NCI-H2029 treated with DMSO at 0.1 percent for 48 hours (cell line): ENCODE measurements at regions not wholly inside any gene's neighbourhood (a gene's known extent, or its start where the extent isn't known, plus 50 kb on each side); places are given as distances from the start of the nearest gene placed in this dataset.
A peak's percentile ranks its signal among the peaks of the same experiment; 100 is the strongest.

Experiments used
- DNase-seq: peaks from one replicate; lab custom pipeline; 2025; lab: John Stamatoyannopoulos, UW

DNA sequence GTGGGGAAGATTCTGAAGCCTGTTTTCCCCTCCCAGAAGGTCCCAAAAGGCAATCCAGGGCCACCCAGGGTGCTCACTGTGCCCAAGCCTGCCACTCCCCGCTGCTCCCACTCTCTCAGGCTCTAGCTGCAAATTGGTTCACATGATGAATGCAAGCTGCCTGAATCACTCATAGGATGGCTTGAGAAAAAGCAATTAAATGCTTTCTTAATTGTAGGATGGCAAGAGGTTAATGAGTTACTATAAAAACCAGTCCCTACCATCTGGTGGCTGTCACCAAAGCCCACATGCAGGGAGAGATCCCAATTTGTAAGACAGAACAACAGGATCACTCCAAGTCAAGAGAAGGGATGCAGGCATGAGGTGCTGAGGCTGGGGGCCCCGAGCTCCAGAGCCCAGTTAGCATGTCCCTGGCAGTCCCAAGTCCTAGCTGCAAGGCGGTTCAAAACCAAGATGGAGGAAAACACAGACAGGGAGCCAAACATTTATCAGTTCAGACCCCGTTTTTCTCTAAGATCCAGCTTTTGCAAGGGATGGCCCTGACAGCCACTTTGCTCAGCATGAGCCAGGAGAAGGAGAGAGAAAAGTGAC lies 207.1 kb downstream of the UACA start:
- no peak for DNase-seq

DNA sequence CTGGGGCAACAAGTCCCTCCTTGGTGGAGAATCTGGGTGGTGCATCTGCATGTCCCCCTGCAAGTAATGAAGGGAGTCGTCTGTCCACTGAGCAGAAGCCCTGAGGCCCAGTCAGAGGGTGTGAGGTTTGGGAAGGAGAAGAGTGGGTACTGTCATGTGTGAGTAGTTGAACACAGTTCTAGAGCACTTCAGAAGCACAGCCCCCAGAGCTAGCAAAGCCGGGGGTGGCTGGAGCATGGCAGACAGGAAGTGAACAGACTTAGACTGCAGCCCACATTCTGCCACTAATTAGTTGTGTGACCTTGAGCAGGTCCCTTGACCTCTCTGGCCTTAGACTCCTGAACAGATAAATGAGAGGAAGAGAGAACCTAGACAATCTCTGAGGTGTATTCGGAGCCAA lies 207.6 kb downstream of the UACA start:
- DNase-seq: no peak

DNA sequence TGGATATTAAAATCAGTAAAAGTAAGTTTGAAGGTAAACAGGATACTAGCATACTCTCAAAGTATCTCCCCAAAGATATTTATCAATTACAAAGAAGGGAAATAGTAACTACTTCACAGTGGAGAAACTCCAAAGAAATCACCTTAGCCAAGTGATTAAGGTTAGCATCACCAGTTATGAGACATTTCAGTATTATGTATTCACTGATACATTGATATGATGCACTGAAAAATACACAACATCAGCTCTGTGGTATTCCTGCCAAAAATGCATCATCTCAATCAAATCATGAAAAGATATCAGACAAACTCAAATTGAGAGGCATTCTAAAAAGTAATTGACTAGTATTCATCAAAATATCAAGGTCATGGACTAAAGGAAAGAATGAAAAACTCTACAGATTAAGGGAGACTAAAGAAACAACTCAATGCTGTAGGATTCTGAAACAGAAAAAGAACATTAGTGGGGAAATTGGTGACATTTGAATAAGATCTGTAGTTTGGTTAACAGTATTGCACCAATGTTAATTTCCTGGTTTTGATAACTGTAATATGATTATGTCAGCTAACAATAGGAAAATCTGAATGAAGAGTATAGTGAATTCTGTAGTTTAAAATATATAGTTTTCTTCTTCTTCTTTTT lies 215.4 kb downstream of the UACA start:
- no peak for DNase-seq

DNA sequence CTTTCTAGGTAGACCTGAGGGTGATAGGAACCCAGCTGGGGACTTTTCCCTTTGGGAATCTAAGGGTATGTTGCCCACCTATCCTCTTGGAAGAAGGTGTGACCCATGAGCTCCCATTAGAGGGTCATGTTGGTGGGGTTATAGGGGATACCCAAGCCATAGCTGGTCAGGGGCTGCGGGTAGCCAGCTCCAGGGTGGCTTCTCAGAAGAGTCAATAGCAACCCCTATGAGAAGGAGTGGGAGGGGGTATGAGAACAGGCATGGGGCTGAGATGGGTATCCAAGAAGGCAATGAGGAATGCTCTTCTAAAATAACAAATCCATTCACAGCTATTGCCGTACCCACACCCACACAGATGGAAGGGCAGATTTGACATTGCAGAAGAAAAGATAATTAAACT lies 217.8 kb downstream of the UACA start:
- no peak for DNase-seq

DNA sequence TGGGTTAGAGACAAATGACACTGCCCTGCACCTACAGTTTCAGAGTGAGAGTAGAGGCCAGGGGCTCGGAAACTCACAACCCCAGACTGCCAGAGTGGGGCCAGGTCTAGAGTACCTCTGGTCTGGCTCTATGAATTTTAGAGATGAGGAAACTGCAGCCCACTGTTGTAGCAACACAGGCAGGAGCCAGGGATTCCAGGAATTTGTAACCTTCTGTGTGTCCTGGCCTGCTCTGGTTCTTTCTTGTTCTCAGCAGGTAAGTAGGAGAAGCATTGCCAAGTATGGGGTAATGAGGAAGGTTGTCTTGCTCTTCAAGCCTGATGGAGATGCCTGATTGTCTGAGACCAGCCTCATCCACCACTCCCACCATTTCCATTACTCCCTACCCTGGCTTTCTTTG lies 221.8 kb downstream of the UACA start:
- DNase-seq: no peak

DNA sequence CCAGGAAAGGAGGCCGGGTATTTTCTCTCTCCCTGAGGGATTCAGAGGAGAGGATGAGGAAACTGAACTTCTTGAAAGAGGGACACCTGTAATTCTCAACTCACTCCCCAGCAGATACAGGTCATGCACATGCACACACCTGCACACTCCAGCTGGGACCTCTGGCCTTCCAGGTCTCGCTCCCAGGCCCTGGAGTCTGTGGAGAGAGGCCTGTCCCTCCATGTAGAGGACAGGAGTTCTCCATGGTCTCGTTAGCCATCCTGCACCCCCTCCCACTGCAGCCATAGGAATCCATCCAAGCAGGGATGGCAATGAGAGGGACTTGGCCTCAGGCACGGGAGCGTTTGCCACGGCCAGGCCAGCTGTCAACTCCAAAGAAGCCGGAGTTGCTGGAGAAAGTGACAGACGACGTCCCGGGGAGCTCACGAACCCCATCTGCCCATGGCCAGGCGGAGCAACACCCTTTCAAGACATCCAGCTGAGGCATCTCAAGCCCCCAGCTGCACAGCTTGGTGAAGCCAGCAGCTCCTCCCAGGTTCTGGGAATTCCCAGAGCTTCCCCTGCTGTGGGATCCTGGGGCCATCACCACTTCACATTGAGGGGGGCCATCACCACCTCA lies 223.3 kb downstream of the UACA start:
- no peak for DNase-seq

DNA sequence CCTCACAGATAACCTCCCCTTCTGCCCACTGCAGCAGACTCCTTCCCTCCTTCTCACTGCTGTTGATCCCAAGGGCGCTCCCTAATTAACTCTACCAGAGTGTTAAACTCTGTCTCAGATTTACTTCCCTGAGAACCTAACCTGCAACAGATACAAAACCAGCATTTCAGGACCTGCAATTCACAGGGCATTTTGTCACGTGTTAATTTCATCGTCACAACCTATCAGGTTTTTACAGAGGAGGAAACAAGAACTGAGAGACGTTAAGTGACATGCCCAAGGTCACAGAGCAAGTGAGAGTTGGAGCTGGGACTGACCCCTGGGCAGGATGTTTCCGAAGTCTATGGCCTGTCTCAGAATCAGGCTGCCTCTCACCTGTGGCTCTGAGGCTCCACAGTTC lies 223.9 kb downstream of the UACA start:
- no peak for DNase-seq

DNA sequence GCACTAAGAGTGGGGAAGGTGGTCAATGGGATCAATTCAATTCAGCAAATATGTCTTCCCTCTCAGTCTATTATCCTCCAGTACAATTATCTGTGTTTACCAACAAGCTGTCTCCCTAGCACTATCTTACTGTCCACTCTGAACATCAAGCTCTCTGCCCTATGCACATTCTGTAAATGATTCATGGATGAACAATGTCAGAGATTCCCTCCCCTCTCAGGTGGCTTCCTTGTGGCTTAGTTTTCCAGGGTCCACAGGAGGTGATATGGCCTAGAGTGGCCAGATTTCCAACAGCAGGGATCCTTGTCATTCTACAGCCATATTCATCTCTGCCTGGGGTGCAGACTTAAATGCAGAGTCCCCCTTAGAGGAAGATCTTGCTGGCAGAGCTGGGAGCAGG lies 225.1 kb downstream of the UACA start:
- no peak for DNase-seq

DNA sequence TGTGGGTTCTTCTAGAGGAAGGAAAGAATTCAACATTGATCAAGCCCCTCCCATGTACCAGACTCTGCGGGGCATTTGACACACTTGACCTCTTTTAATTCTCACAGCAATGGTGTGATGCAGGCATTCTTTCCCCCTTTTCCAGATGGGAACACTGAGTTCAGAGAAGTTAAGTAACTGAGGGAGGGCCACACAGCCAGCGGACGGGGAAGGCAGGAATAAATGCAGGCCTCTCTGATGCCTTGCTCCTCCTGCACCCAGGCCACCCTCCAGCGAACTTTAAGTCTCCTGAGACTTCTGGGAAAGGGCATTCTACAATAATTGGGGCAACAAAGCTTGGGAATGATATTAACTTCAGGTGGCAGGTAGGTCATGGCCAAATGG lies 227.4 kb downstream of the UACA start:
- DNase-seq: no peak

DNA sequence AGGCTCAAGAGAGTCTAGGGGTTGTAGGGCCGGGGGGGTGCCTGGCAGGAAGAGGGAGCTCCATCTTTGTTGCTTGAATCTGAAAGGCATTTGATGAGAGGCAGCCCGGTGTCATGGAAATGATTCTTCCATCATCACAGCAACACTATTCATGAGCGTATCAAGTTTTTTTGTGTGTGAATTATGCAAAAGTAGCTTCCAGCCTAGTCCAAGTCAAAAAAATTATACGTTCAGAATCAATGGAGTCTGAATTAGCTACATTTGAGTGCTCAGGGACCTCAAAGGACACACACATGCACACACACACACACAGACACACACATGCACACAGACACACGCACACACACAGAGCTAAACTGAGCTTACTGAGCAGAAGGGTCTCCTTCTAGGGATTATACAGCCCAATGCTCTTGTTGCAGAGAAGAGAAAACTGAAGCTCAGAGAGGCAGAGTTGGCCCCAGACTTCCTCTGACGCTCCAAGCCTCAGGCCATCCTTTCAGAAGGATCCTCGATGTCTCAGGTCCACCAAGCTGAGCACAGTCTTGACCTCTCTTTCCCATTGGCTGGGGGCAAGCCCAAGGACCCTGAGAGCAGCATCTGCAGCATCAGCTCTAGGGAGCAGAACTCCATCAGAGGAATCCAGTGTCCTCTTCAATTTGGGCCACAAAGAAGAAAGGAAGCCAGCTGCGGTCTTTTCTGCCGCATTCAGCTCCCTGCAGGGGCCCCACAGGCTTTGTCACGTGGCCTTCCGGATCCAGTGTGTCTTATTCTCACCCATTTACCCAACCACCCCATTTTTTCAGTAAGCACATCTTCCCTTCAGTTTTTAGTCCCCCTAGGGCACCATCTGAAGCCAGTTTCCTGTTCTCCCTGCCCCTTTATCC lies 228.0 kb downstream of the UACA start:
- DNase-seq: no peak

DNA sequence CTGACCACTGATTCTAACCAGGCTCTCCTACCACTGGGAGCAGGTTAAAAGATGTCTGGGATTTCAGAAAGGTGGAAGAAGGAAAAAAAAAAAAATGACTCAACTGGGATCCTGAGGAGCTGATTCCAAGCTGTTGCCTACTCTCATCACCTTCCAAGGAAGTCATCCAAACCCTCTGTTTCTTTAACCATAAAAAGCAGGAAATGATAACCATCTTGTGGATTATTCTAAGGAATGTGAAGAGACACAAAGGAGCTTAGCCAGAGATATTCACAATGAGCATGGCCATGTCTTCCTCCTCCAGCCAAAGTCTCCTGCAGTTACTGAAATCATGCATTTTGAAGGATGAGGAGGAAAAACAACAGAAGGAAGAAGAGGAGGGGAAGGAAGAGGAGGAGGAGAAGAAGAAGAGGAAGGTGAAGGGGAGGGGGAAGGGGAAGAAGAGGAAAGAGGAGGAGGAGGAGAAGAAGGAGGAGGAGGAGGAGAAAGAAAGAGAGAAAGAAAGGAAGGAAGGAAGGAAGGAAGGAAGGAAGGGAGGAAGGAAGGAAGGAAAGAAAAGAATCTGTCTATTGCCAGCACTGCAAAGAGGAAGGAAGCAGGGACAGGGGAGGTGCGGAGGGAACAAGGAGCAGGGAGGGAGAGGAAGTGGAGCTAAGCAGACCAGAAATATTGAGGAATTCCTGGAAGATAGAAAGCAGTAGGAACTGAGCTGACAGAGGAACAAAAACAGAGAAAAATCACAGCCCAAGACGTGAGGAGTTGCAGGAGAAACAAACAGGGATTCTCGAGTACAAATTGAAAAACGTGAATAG lies 229.2 kb downstream of the UACA start:
- no peak for DNase-seq

DNA sequence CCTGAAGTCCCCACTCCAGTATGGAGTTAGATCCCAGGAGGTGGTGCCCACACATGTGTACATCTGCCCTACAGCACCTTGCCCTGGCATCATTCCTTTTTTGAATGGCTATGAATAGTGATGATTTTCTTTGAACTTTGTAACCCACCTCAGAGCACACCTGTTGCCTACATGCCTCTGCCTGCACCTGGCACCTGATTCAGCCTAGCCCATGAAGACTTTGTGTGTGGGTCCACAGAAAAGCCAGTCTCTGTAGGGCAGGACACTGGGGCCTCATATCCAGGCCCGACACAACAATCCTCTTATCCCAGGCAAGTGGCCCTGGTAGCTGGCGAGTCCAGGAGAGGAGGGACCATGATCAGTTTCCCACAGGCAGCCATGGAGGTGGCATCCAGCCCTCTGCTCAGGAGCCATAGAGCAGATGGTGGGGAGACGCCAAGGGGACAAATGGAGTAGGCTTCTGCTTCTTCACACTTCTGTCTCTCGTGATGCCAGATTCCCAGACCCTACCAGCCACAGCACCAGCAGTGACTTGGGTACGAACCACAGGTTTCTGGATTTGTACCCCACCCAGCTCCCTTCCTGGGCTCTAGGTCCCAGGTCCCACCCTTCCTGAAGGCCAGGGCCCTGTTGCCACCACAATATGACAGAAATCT lies 230.7 kb downstream of the UACA start:
- no peak for DNase-seq

DNA sequence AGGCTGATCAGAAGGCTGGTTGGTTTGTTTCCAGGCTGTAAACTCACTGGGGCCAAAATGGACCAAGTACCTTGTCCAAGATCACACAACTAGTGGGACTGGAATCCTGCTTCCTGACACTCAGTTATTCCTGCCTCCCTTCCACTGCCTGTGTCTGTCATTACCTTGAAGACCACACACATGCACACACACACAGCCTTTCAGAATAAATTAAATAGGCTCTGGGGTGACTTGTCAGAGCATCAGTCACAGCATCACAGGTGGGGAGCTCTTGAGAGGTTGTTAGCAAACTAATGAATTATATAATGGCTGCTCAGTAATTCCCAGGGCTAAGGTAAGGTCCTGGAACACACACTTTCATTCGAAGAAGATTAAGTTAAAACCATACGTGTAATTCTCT lies 231.8 kb downstream of the UACA start:
- no peak for DNase-seq

DNA sequence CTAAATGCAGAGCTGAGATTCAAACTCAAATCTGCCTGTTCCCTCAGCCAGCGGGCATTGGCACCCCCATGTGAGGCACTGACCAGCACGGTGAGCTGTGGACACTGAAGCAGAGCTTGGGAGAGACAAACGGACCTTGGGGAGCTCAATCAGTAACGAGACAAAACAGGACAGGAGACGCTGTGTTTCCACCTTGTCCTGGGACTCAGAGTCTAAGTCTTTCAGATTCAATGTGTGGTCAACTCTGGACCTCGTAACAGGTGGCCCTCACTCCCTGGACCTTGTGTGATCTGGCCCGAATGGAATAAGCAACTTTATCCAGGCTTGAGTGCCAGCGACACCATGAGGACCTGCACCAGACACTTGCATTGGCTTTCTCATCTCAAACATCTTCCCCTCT lies 232.5 kb downstream of the UACA start:
- DNase-seq: no peak

DNA sequence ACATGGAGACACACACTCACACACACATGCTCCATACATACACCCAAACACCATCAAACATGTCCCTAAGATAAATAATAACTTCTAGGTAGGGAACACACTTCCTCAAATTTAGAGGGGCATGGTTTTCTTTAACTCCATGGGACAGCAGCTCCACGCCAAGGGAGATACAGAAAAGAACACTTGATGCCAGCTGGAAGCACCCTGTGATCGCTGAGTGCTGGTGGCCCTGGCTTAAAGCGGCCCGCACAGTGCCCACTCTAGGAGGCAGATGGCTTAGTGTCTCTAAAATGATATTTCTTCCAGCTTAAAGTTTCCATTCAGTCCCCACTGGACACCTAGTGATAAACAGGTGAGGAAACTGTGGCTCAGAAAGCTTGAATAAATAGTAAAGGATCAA lies 232.9 kb downstream of the UACA start:
- no peak for DNase-seq

DNA sequence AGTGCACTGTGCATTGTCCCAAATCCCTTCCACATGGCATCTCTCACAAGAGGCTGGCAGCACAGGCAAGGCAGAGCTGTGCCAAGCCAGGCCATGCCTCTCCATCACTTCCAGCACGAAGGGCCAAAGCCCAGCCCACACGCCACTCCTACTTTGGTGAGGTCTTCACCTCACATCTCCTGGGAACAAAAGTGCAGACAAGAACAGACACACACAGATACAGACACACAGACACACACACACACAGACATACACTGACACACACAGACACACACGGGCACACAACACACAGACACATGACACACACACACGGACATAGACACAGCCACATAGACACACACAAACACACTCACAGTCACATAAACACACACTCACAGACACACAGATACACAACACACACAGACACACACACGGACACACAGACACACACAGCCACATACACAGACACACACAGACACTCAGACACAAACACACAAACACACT lies 233.3 kb downstream of the UACA start:
- DNase-seq: no peak

DNA sequence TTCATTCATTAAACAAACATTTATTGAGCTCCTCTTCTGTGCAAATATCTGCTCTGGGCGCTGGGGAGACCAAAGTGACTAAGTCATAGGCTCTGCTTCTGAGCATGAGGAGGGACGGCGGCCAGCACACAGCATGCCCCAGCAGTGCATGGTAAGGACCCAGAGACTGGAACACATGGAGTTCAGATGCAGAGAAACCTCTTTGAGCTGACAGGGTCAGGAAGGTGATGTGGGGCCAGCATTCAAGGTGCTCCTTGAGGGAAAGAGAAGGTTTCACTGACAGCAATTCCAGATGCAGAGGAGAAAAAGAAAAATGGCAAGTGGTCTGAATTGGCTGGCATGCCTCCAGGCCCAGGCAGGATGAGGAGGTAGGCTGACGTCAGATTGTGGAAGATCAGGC lies 234.5 kb downstream of the UACA start:
- DNase-seq: no peak

DNA sequence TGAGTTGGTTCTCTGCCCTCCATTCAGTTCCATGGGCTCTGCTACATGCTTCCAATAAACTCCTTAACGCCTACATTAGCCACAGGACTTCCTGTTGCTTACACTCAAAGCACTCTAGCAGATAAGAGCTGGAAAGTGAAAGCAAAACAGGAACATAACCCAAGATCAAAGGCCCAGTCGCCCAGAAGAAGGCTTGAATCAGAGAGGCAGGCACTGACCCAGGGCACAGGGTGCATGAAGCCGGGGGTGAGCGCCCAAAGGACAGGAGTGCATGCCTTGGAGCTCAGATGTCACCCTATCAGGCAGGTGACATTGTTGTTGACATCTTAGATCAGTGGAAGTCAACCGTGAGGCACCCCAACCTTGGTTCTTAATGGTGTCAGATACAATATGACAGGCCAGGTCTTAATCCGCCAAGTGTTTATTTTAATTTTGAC lies 235.1 kb downstream of the UACA start:
- peak; percentile 46 for DNase-seq

DNA sequence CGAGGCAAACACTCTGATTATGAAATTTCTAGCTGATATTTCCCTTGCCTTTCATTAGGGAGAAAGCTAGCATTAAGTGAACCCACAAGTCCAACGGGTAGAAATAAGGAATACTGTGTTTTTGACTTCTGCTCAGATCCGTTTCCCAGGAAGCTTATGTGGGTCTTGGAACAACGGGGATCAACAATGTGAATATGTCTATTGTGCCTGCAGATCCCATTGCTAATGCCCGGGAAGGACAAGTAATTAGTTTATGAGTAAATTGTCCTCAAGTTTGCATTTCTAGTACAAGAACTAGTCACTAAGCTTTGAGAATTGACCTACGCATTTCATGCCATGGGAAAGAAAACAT lies 236.4 kb downstream of the UACA start:
- no peak for DNase-seq

DNA sequence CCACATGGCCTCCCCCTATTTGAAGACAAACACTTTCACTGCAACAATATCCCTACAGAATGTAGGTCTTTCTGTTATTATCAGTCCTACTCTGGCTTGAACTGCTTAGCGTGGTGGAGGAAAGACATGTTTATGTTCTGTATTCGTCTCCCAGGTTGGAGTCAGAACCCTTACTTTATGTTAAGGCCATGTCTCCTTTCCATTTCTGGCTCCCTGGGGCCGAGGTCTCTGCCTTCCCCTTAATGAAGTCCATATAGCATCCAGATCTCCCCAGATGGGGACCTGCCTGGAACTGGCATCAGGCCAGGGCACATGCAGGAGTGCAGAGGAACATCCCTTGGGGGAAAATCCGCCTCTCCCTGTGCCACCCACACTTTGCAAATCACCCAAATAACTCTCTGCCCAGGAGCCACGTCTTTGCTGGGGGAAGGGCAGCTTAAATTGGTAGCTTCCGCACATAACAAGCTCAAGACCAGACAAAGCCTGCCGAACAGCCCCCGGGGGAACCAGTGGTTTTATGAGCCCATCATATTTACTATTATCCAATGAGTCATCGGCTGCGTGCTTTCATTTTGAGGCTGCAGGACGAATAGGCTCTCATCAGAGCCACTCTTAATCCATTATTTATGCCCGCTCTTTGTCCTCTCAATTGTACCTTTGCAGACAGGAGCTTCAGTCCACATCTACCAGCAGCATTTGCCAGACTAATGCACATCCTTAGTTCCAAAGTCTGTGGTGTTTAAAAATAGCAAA lies 237.0 kb downstream of the UACA start:
- peak; percentile 64 for DNase-seq

DNA sequence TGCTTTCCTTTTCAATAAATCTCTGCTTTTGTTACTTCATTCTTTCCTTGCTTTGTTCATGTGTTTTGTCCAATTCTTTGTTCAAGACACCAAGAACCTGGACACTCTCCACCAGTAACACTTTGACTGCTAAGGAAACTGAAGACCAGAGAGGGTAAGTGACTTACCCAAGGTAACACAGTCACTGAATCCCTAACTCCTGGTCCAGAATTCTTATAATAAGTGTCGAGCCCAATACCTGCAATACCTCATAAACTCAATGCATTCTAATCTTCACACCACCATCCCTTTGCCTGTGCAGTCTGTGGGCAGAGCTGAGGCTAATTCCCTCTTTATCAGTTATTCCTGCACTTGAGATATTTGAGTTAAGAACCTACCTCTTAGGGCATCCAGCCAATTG lies 237.8 kb downstream of the UACA start:
- no peak for DNase-seq
